LNCaP clone FGC (cell line): ENCODE measurements at regions not wholly inside any gene's neighbourhood (a gene's known extent, or its start where the extent isn't known, plus 50 kb on each side); places are given as distances from the start of the nearest gene placed in this dataset.

Experiments
- DNase-seq: peaks from one replicate; pipeline ENCODE4 v3.0.0-alpha.2; 2011; ENCODE audit warnings: low read depth
- H3K4me3 ChIP-seq: 2 replicates; pipeline ENCODE4 v1.5.1; 2011; ENCODE audit warnings: mild to moderate bottlenecking, low read depth, low read length, control low read depth
- CTCF ChIP-seq: IDR thresholded peaks from 2 replicates; pipeline ENCODE4 v1.5.1; 2012; ENCODE audit warnings: mild to moderate bottlenecking; ENCODE audit not compliant: control insufficient read depth, insufficient read depth; ENCODE audit errors: extremely low read depth

- no peak for DNase-seq
- no peak for TF ChIP-seq CTCF
Measured at GRCh38 chr5:8196061-8196460, 327.1 kb downstream of the MTRR start.

DNA sequence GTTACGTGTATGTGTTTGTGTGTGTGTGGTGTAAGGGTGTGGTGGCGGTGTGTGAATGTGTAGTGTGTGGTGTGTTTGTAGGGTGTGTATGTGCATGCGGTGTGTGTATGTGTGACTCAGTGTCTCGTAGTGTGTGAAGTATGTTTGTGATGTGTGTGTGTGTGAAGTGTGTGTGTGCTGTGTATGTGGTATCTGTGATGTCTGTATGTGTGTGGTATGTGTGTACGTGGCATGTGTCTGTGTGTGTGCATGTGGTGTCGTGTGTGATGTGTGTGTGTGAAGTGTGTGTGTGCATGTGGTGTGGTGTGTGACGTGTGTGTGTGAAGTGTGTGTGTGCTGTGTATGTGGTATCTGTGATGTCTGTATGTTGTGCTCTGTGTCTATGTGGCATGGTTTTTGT is 339.4 kb downstream of the MTRR start:
- no peak overlapping the region for H3K4me3 ChIP-seq
- no peak for TF ChIP-seq CTCF
- no peak for DNase-seq

More at GRCh38 chr5:8196061-8196460, 327.1 kb downstream of the MTRR start:
- no peak overlapping the region for H3K4me3 ChIP-seq

- no peak for DNase-seq
- no peak overlapping the region for H3K4me3 ChIP-seq
- no peak for TF ChIP-seq CTCF
Measured at GRCh38 chr5:8209500-8209899, 340.6 kb downstream of the MTRR start.

DNA sequence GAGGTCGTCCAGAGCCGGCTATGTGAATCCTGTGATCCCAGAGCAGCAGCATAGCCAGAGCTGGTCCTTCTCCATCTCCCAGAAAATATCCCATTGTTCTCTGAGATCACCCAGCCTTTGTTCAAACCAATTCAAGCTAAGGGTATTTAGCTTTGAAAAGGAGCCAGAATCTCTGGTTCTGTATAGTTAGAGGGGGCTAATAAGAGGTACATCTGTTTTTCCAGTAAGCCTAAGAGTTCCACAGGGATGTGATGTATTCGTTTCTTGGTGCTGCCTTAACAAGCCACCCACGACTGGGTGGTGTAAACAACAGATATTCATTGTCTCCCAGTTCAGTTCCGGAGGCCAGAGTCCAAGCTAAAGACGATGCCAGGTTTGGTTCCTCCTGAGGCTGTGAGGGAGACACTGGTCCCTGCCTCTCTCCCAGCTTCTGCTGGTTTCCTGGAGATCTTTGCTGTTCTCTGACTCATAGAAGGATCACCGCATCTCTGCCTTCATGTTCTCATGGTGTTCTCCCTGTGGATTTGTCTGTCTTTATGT is 344.8 kb downstream of the MTRR start:
- TF ChIP-seq CTCF: no peak
- DNase-seq: no peak
- no peak overlapping the region for H3K4me3 ChIP-seq

GRCh38 chr5:8216921-8217320 is 348.0 kb downstream of the MTRR start:
- H3K4me3 ChIP-seq: no peak overlapping the region
- DNase-seq: no peak
- no peak for TF ChIP-seq CTCF

- TF ChIP-seq CTCF: no peak
- no peak for DNase-seq
- no peak overlapping the region for H3K4me3 ChIP-seq
Measured at GRCh38 chr5:8226148-8226547, 357.2 kb downstream of the MTRR start.

- no peak for TF ChIP-seq CTCF
- no peak for DNase-seq
- no peak overlapping the region for H3K4me3 ChIP-seq
Measured at GRCh38 chr5:8227112-8227511, 358.2 kb downstream of the MTRR start.
